HEK293T (cell line): ENCODE measurements at regions not wholly inside any gene's neighbourhood (a gene's known extent, or its start where the extent isn't known, plus 50 kb on each side); places are given as distances from the start of the nearest gene placed in this dataset.

Experiments
- ARNT ChIP-seq: fragments of 450-650 bp; IDR thresholded peaks from 2 replicates; pipeline ENCODE4 v1.6.1; 2017; ENCODE audit warnings: mild to moderate bottlenecking
- CTBP1 ChIP-seq: fragments of 450-650 bp; IDR thresholded peaks from 2 replicates; pipeline ENCODE4 v1.6.1; 2016; ENCODE audit warnings: borderline replicate concordance
- FOXK2 ChIP-seq: fragments of 450-650 bp; IDR thresholded peaks from 2 replicates; pipeline ENCODE4 v1.6.1; 2016; ENCODE audit warnings: mild to moderate bottlenecking
- TARDBP ChIP-seq: fragments of 450-650 bp; IDR thresholded peaks from 2 replicates; pipeline ENCODE4 v1.6.1; 2016

GRCh38 chr3:70816346-70816745 is 503.9 kb upstream of the MDFIC2 start:
- TF ChIP-seq ARNT: no peak
- no peak for TF ChIP-seq TARDBP
- TF ChIP-seq CTBP1: no peak
- TF ChIP-seq FOXK2: no peak
